Germinal center (tissue), 1 donor: ENCODE measurements at regions not wholly inside any gene's neighbourhood (a gene's known extent, or its start where the extent isn't known, plus 50 kb on each side); places are given as distances from the start of the nearest gene placed in this dataset.
"Not testable (repeated sequence)": the region's sequence is repeated elsewhere in the genome, so short reads cannot be mapped to it uniquely, and the experiment has no call there.

Source experiments
- DNase-seq: peaks from one replicate; pipeline ENCODE4 v3.0.0; 2012; ENCODE audit warnings: mixed read lengths, low spot score

- DNase-seq = no peak
Measured at GRCh38 chr13:58908019-58908679, 1255.6 kb downstream of the DIAPH3 start.

- DNase-seq = no peak
Measured at GRCh38 chr13:58919551-58919950, 1244.2 kb downstream of the DIAPH3 start.

- DNase-seq = no peak
Measured at GRCh38 chr13:58921129-58921528, 1242.6 kb downstream of the DIAPH3 start.

- no peak for DNase-seq
Measured at GRCh38 chr13:58926858-58927257, 1236.9 kb downstream of the DIAPH3 start.

- DNase-seq = no peak
Measured at GRCh38 chr13:58933475-58933874, 1230.3 kb downstream of the DIAPH3 start.

GRCh38 chr13:58935689-58936088, 1228.0 kb downstream of the DIAPH3 start:
- no peak for DNase-seq

GRCh38 chr13:58946274-58946673, 1217.5 kb downstream of the DIAPH3 start:
- no peak for DNase-seq

- DNase-seq = no peak
Measured at GRCh38 chr13:58949646-58950045, 1214.1 kb downstream of the DIAPH3 start.

GRCh38 chr13:58950911-58951310, 1212.8 kb downstream of the DIAPH3 start:
- no peak for DNase-seq

GRCh38 chr13:58953638-58954037, 1210.1 kb downstream of the DIAPH3 start:
- DNase-seq = no peak

GRCh38 chr13:58955546-58956385, 1208.0 kb downstream of the DIAPH3 start:
- DNase-seq = no peak

GRCh38 chr13:58958097-58958496, 1205.6 kb downstream of the DIAPH3 start:
- not testable (repeated sequence) for DNase-seq

GRCh38 chr13:58960888-58961287, 1202.8 kb downstream of the DIAPH3 start:
- DNase-seq = no peak

- no peak for DNase-seq
Measured at GRCh38 chr13:58963321-58963720, 1200.4 kb downstream of the DIAPH3 start.

GRCh38 chr13:58964048-58964447, 1199.7 kb downstream of the DIAPH3 start:
- no peak for DNase-seq

- no peak for DNase-seq
Measured at GRCh38 chr13:58977085-58977484, 1186.6 kb downstream of the DIAPH3 start.

GRCh38 chr13:58978331-58978730, 1185.4 kb downstream of the DIAPH3 start:
- DNase-seq = no peak

GRCh38 chr13:58979851-58980250, 1183.9 kb downstream of the DIAPH3 start:
- no peak for DNase-seq

- no peak for DNase-seq
Measured at GRCh38 chr13:58985845-58986244, 1177.9 kb downstream of the DIAPH3 start.

- DNase-seq = no peak
Measured at GRCh38 chr13:58989556-58989955, 1174.2 kb downstream of the DIAPH3 start.

GRCh38 chr13:58991826-58992477, 1171.8 kb downstream of the DIAPH3 start:
- DNase-seq = no peak

GRCh38 chr13:58992478-58993042, 1171.2 kb downstream of the DIAPH3 start:
- DNase-seq = no peak

- DNase-seq = no peak
Measured at GRCh38 chr13:58994077-58994476, 1169.7 kb downstream of the DIAPH3 start.
